GM23338 (cell line): ENCODE measurements at regions not wholly inside any gene's neighbourhood (a gene's known extent, or its start where the extent isn't known, plus 50 kb on each side); places are given as distances from the start of the nearest gene placed in this dataset.

Experiments
- ATAC-seq: fragments of 200-7000 bp; cut with Tn5 transposase; 3 replicates; pipeline ENCODE4 v1.9.1; 2020
- DNase-seq: peaks from one replicate; pipeline ENCODE4 v3.0.0-alpha.2; 2015; ENCODE audit warnings: low spot score
- H2AFZ ChIP-seq: fragments of 200-600 bp; sonication (generic); 2 replicates; pipeline ENCODE4 v1.8.0; 2016; ENCODE audit warnings: antibody characterized with exemption, mild to moderate bottlenecking, moderate library complexity
- H3F3A ChIP-seq: fragments of 200-600 bp; sonication (generic); replicated peaks from 2 replicates; pipeline ENCODE4 v1.8.0; 2017; ENCODE audit warnings: antibody characterized with exemption, mixed run types, low read depth
- H3K27ac ChIP-seq: fragments of 200-600 bp; sonication (generic); 2 replicates; pipeline ENCODE4 v1.6.1; 2016; ENCODE audit warnings: low read depth
- H3K27me3 ChIP-seq: fragments of 200-600 bp; sonication (generic); 2 replicates; pipeline ENCODE4 v1.8.0; 2016; ENCODE audit warnings: mild to moderate bottlenecking, mixed run types, moderate library complexity; ENCODE audit not compliant: insufficient read depth
- H3K36me3 ChIP-seq: fragments of 200-600 bp; sonication (generic); 2 replicates; pipeline ENCODE4 v1.8.0; 2016; ENCODE audit warnings: mild to moderate bottlenecking; ENCODE audit not compliant: insufficient read depth
- H3K4me1 ChIP-seq: fragments of 200-600 bp; sonication (generic); 2 replicates; pipeline ENCODE4 v1.8.0; 2016; ENCODE audit warnings: mild to moderate bottlenecking, moderate library complexity; ENCODE audit not compliant: insufficient read depth
- H3K4me2 ChIP-seq: fragments of 200-600 bp; sonication (generic); 2 replicates; pipeline ENCODE4 v1.7.1; 2017; ENCODE audit warnings: mixed run types
- H3K4me3 ChIP-seq: fragments of 200-600 bp; sonication (generic); 2 replicates; pipeline ENCODE4 v1.6.1; 2016; ENCODE audit warnings: mixed run types
- H3K79me2 ChIP-seq: fragments of 200-600 bp; sonication (generic); replicated peaks from 2 replicates; pipeline ENCODE4 v1.8.0; 2017; ENCODE audit warnings: mild to moderate bottlenecking; ENCODE audit not compliant: insufficient read depth
- H3K9me2 ChIP-seq: fragments of 200-600 bp; sonication (generic); 2 replicates; pipeline ENCODE4 v1.8.0; 2017; ENCODE audit not compliant: insufficient read depth
- H4K20me1 ChIP-seq: fragments of 200-600 bp; sonication (generic); replicated peaks from 2 replicates; pipeline ENCODE4 v1.8.0; 2017; ENCODE audit warnings: mild to moderate bottlenecking; ENCODE audit not compliant: insufficient read depth
- H3K27ac Mint-ChIP-seq: 2 replicates; pipeline ENCODE4 v1.8.0; 2020; ENCODE audit warnings: inconsistent platforms, mild to moderate bottlenecking, moderate library complexity, mixed read lengths
- H3K27me3 Mint-ChIP-seq: 3 replicates; pipeline ENCODE4 v1.8.0; 2022; ENCODE audit warnings: low read depth, mild to moderate bottlenecking, moderate library complexity, mixed read lengths, inconsistent platforms; ENCODE audit not compliant: insufficient read depth, poor library complexity
- H3K36me3 Mint-ChIP-seq: 3 replicates; pipeline ENCODE4 v1.8.0; 2021; ENCODE audit warnings: low read depth, mild to moderate bottlenecking, inconsistent platforms, moderate library complexity, mixed read lengths
- H3K4me1 Mint-ChIP-seq: 3 replicates; pipeline ENCODE4 v1.8.0; 2020; ENCODE audit warnings: mild to moderate bottlenecking, inconsistent platforms, mixed read lengths
- H3K4me3 Mint-ChIP-seq: 3 replicates; pipeline ENCODE4 v1.8.0; 2021; ENCODE audit warnings: moderate library complexity, mild to moderate bottlenecking, inconsistent platforms, mixed read lengths
- H3K9me3 Mint-ChIP-seq: 3 replicates; pipeline ENCODE4 v1.8.0; 2020; ENCODE audit warnings: moderate library complexity, mild to moderate bottlenecking, inconsistent platforms, mixed read lengths
- CREB1 ChIP-seq: fragments of 250-450 bp; sonication (Bioruptor Pico); IDR thresholded peaks from 2 replicates; pipeline ENCODE4 v1.5.0; 2020; ENCODE audit warnings: low read depth, mild to moderate bottlenecking, moderate library complexity
- EZH2 ChIP-seq: fragments of 200-600 bp; sonication (generic); IDR thresholded peaks from one replicate; pipeline ENCODE4 v1.8.0; 2017; ENCODE audit warnings: antibody characterized with exemption, mild to moderate bottlenecking, low read depth; ENCODE audit not compliant: unreplicated experiment
- EZH2phosphoT487 ChIP-seq: fragments of 200-600 bp; sonication (generic); IDR thresholded peaks from one replicate; pipeline ENCODE4 v1.8.1; 2018; ENCODE audit warnings: antibody characterized with exemption; ENCODE audit not compliant: unreplicated experiment
- JUNB ChIP-seq: IDR thresholded peaks from one replicate; pipeline ENCODE4 v1.6.1; 2016; ENCODE audit warnings: antibody characterized with exemption; ENCODE audit not compliant: unreplicated experiment
- NANOG ChIP-seq: IDR thresholded peaks from 2 replicates; pipeline ENCODE4 v1.6.1; 2016; ENCODE audit warnings: antibody characterized with exemption, borderline replicate concordance
- POLR2AphosphoS5 ChIP-seq: IDR thresholded peaks from 2 replicates; pipeline ENCODE4 v1.6.1; 2016; ENCODE audit warnings: antibody characterized with exemption, low read depth
- ZNF114 ChIP-seq: fragments of 250-450 bp; sonication (Bioruptor Pico); IDR thresholded peaks from 2 replicates; pipeline ENCODE4 v1.5.0; 2020; ENCODE audit warnings: mild to moderate bottlenecking, moderate library complexity
- ZNF331 ChIP-seq: fragments of 250-450 bp; sonication (Bioruptor Pico); IDR thresholded peaks from 2 replicates; pipeline ENCODE4 v1.5.0; 2020; ENCODE audit warnings: low read depth, mild to moderate bottlenecking, moderate library complexity
- TF ChIP-seq, protein P1 (sequence below): fragments of 250-450 bp; sonication (Bioruptor Pico); IDR thresholded peaks from 2 replicates; pipeline ENCODE4 v1.5.0; 2020; ENCODE audit warnings: mild to moderate bottlenecking, moderate library complexity
- TF ChIP-seq, protein P2 (sequence below): IDR thresholded peaks from one replicate; pipeline ENCODE4 v1.6.1; 2018; ENCODE audit warnings: antibody characterized with exemption; ENCODE audit not compliant: unreplicated experiment
- TF ChIP-seq, protein P3 (sequence below), 2 experiments: fragments of 200-600 bp in 1 of 2; sonication (generic) in 1 of 2; conservative IDR thresholded peaks; 2 replicates each; pipeline versions ENCODE4 v1.5.1 to v1.6.1; 2016 to 2017; ENCODE audit warnings: antibody characterized with exemption in 2 of 2, low read depth in 2 of 2, mild to moderate bottlenecking in 2 of 2, moderate library complexity in 1 of 2
- TF ChIP-seq, protein P4 (sequence below): IDR thresholded peaks from 2 replicates; pipeline ENCODE4 v1.6.1; 2016; ENCODE audit warnings: antibody characterized with exemption

DNA sequence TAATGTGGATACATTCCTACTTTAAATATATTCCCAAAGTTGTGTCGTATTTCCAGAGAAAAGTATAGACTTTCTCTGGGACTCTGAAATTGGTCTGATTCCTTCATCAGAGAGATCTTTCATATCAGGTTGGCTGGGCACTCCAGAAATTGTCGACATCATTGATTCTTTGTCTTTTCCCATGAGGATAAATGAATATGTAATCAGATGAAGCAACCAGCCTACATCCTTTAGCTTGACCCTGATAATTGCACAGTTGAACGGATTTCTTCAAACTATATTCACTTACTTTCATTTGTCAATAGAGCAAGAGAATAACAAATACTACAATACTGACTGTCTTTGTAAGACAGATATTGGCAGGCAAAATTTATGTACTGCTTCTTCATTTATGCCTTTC is 680.2 kb upstream of the LRRTM4 start:
- Histone ChIP-seq H3K27me3 (no peaks in the 10 kb centered on the region), H3F3A (no peaks in the 10 kb centered on the region), H3K4me3 (no peak overlapping the region), H4K20me1 (no peaks in the 10 kb centered on the region), H3K36me3 (no peaks in the 10 kb centered on the region), H3K4me2 (no peak overlapping the region), H3K27ac (no peak overlapping the region), H2AFZ (no peak overlapping the region), H3K79me2 (no peaks in the 10 kb centered on the region), H3K9me2 (no peaks in the 10 kb centered on the region), H3K4me1 (no peaks in the 10 kb centered on the region)
- TF ChIP-seq EZH2phosphoT487 (no peak), POLR2AphosphoS5 (no peak), EZH2 (no peak), ZNF114 (CRISPR knock-in tag) (no peak), JUNB (no peak), CREB1 (CRISPR knock-in tag) (no peak), ZNF331 (CRISPR knock-in tag) (no peak), NANOG (no peak)
- TF ChIP-seq, protein P1, sequence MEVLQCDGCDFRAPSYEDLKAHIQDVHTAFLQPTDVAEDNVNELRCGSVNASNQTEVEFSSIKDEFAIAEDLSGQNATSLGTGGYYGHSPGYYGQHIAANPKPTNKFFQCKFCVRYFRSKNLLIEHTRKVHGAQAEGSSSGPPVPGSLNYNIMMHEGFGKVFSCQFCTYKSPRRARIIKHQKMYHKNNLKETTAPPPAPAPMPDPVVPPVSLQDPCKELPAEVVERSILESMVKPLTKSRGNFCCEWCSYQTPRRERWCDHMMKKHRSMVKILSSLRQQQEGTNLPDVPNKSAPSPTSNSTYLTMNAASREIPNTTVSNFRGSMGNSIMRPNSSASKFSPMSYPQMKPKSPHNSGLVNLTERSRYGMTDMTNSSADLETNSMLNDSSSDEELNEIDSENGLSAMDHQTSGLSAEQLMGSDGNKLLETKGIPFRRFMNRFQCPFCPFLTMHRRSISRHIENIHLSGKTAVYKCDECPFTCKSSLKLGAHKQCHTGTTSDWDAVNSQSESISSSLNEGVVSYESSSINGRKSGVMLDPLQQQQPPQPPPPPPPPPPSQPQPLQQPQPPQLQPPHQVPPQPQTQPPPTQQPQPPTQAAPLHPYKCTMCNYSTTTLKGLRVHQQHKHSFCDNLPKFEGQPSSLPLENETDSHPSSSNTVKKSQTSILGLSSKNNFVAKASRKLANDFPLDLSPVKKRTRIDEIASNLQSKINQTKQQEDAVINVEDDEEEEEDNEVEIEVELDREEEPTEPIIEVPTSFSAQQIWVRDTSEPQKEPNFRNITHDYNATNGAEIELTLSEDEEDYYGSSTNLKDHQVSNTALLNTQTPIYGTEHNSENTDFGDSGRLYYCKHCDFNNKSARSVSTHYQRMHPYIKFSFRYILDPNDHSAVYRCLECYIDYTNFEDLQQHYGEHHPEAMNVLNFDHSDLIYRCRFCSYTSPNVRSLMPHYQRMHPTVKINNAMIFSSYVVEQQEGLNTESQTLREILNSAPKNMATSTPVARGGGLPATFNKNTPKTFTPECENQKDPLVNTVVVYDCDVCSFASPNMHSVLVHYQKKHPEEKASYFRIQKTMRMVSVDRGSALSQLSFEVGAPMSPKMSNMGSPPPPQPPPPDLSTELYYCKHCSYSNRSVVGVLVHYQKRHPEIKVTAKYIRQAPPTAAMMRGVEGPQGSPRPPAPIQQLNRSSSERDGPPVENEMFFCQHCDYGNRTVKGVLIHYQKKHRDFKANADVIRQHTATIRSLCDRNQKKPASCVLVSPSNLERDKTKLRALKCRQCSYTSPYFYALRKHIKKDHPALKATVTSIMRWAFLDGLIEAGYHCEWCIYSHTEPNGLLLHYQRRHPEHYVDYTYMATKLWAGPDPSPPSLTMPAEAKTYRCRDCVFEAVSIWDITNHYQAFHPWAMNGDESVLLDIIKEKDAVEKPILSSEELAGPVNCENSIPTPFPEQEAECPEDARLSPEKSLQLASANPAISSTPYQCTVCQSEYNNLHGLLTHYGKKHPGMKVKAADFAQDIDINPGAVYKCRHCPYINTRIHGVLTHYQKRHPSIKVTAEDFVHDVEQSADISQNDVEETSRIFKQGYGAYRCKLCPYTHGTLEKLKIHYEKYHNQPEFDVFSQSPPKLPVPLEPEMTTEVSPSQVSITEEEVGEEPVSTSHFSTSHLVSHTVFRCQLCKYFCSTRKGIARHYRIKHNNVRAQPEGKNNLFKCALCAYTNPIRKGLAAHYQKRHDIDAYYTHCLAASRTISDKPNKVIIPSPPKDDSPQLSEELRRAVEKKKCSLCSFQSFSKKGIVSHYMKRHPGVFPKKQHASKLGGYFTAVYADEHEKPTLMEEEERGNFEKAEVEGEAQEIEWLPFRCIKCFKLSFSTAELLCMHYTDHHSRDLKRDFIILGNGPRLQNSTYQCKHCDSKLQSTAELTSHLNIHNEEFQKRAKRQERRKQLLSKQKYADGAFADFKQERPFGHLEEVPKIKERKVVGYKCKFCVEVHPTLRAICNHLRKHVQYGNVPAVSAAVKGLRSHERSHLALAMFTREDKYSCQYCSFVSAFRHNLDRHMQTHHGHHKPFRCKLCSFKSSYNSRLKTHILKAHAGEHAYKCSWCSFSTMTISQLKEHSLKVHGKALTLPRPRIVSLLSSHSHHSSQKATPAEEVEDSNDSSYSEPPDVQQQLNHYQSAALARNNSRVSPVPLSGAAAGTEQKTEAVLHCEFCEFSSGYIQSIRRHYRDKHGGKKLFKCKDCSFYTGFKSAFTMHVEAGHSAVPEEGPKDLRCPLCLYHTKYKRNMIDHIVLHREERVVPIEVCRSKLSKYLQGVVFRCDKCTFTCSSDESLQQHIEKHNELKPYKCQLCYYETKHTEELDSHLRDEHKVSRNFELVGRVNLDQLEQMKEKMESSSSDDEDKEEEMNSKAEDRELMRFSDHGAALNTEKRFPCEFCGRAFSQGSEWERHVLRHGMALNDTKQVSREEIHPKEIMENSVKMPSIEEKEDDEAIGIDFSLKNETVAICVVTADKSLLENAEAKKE, result no peak
- TF ChIP-seq, protein P2, sequence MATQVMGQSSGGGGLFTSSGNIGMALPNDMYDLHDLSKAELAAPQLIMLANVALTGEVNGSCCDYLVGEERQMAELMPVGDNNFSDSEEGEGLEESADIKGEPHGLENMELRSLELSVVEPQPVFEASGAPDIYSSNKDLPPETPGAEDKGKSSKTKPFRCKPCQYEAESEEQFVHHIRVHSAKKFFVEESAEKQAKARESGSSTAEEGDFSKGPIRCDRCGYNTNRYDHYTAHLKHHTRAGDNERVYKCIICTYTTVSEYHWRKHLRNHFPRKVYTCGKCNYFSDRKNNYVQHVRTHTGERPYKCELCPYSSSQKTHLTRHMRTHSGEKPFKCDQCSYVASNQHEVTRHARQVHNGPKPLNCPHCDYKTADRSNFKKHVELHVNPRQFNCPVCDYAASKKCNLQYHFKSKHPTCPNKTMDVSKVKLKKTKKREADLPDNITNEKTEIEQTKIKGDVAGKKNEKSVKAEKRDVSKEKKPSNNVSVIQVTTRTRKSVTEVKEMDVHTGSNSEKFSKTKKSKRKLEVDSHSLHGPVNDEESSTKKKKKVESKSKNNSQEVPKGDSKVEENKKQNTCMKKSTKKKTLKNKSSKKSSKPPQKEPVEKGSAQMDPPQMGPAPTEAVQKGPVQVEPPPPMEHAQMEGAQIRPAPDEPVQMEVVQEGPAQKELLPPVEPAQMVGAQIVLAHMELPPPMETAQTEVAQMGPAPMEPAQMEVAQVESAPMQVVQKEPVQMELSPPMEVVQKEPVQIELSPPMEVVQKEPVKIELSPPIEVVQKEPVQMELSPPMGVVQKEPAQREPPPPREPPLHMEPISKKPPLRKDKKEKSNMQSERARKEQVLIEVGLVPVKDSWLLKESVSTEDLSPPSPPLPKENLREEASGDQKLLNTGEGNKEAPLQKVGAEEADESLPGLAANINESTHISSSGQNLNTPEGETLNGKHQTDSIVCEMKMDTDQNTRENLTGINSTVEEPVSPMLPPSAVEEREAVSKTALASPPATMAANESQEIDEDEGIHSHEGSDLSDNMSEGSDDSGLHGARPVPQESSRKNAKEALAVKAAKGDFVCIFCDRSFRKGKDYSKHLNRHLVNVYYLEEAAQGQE, result no peak
- TF ChIP-seq, protein P3, sequence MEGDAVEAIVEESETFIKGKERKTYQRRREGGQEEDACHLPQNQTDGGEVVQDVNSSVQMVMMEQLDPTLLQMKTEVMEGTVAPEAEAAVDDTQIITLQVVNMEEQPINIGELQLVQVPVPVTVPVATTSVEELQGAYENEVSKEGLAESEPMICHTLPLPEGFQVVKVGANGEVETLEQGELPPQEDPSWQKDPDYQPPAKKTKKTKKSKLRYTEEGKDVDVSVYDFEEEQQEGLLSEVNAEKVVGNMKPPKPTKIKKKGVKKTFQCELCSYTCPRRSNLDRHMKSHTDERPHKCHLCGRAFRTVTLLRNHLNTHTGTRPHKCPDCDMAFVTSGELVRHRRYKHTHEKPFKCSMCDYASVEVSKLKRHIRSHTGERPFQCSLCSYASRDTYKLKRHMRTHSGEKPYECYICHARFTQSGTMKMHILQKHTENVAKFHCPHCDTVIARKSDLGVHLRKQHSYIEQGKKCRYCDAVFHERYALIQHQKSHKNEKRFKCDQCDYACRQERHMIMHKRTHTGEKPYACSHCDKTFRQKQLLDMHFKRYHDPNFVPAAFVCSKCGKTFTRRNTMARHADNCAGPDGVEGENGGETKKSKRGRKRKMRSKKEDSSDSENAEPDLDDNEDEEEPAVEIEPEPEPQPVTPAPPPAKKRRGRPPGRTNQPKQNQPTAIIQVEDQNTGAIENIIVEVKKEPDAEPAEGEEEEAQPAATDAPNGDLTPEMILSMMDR (conservative IDR thresholded peaks at IDR 0.05; ENCODE audit: low read depth in 2 of 2), result no peak
- TF ChIP-seq, protein P4, sequence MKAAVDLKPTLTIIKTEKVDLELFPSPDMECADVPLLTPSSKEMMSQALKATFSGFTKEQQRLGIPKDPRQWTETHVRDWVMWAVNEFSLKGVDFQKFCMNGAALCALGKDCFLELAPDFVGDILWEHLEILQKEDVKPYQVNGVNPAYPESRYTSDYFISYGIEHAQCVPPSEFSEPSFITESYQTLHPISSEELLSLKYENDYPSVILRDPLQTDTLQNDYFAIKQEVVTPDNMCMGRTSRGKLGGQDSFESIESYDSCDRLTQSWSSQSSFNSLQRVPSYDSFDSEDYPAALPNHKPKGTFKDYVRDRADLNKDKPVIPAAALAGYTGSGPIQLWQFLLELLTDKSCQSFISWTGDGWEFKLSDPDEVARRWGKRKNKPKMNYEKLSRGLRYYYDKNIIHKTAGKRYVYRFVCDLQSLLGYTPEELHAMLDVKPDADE, result no peak
- H3K27me3 Mint-ChIP-seq, result no peaks in the 10 kb centered on the region
- DNase-seq, result no peak
- no peak overlapping the region for H3K27ac Mint-ChIP-seq
- H3K36me3 Mint-ChIP-seq, result no peaks in the 10 kb centered on the region
- H3K9me3 Mint-ChIP-seq, result no peaks in the 10 kb centered on the region
- no peaks in the 10 kb centered on the region for H3K4me1 Mint-ChIP-seq
- ATAC-seq, result no peak
- no peak overlapping the region for H3K4me3 Mint-ChIP-seq
